Gastrocnemius medialis (tissue), 4 donors: ENCODE measurements at regions not wholly inside any gene's neighbourhood (a gene's known extent, or its start where the extent isn't known, plus 50 kb on each side); places are given as distances from the start of the nearest gene placed in this dataset.

Source experiments
- ATAC-seq, 2 donors: fragments of 150-250 bp; one replicate each; pipeline ENCODE4 v1.9.1; 2016
- DNase-seq, 2 donors: peaks; one replicate each; pipeline ENCODE4 v3.0.0-alpha.2; 2019
- H3K27ac ChIP-seq, 4 donors: fragments of 200-600 bp; sonication (generic); 1 replicate in 1 of 4; 2 replicates in 3 of 4; pipeline ENCODE4 v1.5.1; 2016 to 2018; ENCODE audit warnings: mild to moderate bottlenecking in 2 of 4, moderate library complexity in 1 of 4
- H3K27me3 ChIP-seq, 3 donors: fragments of 200-600 bp; sonication (generic) in 2 of 3; 1 replicate in 1 of 3; 2 replicates in 2 of 3; pipeline versions ENCODE4 v1.5.1 to v1.6.0; 2016 to 2019; ENCODE audit warnings: mild to moderate bottlenecking in 1 of 3, moderate library complexity in 1 of 3
- H3K36me3 ChIP-seq, 2 donors: fragments of 200-600 bp; sonication (generic) in 1 of 2; one replicate each; pipeline ENCODE4 v1.5.1; 2017 to 2018
- H3K4me1 ChIP-seq, 2 donors: fragments of 200-600 bp; sonication (generic) in 1 of 2; one replicate each; pipeline ENCODE4 v1.5.1; 2016 to 2017; ENCODE audit warnings: mild to moderate bottlenecking in 2 of 2
- H3K4me3 ChIP-seq, 4 donors: fragments of 200-600 bp; sonication (generic) in 3 of 4; 1 replicate in 1 of 4; 2 replicates in 3 of 4; pipeline ENCODE4 v1.5.1; 2016 to 2019; ENCODE audit warnings: mild to moderate bottlenecking in 2 of 4
- H3K9me3 ChIP-seq, 3 donors: fragments of 200-600 bp; sonication (generic) in 2 of 3; 1 replicate in 1 of 3; 2 replicates in 2 of 3; pipeline ENCODE4 v1.5.1; 2016 to 2019
- CTCF ChIP-seq, 5 experiments: fragments of 450-650 bp in 3 of 5; fragments of 200-600 bp in 2 of 5; sonication (generic) in 2 of 5; IDR thresholded peaks in 4 of 5; conservative IDR thresholded peaks in 1 of 5; 1 replicate in 4 of 5; 2 replicates in 1 of 5; pipeline ENCODE4 v1.5.1; 2016 to 2019; ENCODE audit warnings: antibody characterized with exemption in 5 of 5, mild to moderate bottlenecking in 3 of 5, moderate library complexity in 3 of 5
- POLR2A ChIP-seq, 2 donors: fragments of 450-650 bp; IDR thresholded peaks; one replicate each; pipeline ENCODE4 v1.6.1; 2017; ENCODE audit warnings: antibody characterized with exemption in 2 of 2, mild to moderate bottlenecking in 2 of 2, moderate library complexity in 2 of 2
- in situ Hi-C, 4 donors: fragments of 200-750 bp; cut with MboI; loops; one replicate each; pipeline versions ENCODE4 v1.15.0 to v1.8.0; 2017; ENCODE audit warnings: low sequenced_read_pairs in 4 of 4
- intact Hi-C: fragments of 100-400 bp; cut with DNase I; formaldehyde crosslinking; loops from one replicate; pipeline ENCODE4 v1.15.1; 2023; ENCODE audit warnings: low total_unique reads

- ATAC-seq = no peak
- in situ Hi-C loops = no loop called here
These were observed 446.5 kb upstream of the NRP1 start for GRCh38 chr10:33780961-33781360.

GRCh38 chr10:33777223-33777622 is 442.8 kb upstream of the NRP1 start:
- in situ Hi-C loops = no loop called here
- DNase-seq (no peak), ATAC-seq (no peak)
- peaks cover 0 to 3% of the 10 kb centered on the region in 2 donors for H3K4me1 ChIP-seq
- intact Hi-C loops = no loop called here
- H3K9me3 ChIP-seq = no peaks in the 10 kb centered on the region
- H3K36me3 ChIP-seq = no peaks in the 10 kb centered on the region
- H3K4me3 ChIP-seq = no peak overlapping the region
- TF ChIP-seq CTCF (IDR thresholded peaks at IDR 0.05 in 4 of 5, conservative IDR thresholded peaks at IDR 0.05 in 1 of 5) (no peak), POLR2A (IDR thresholded peaks at IDR 0.05) (no peak)
- H3K27ac ChIP-seq = no peak overlapping the region
- no peaks in the 10 kb centered on the region for H3K27me3 ChIP-seq

More at GRCh38 chr10:33780961-33781360, 446.5 kb upstream of the NRP1 start:
- peaks cover 0 to 3% of the 10 kb centered on the region in 2 donors for H3K4me1 ChIP-seq
- intact Hi-C loops = no loop called here
- H3K36me3 ChIP-seq = no peaks in the 10 kb centered on the region
- no peak for DNase-seq
- no peak for TF ChIP-seq CTCF (IDR thresholded peaks at IDR 0.05 in 4 of 5, conservative IDR thresholded peaks at IDR 0.05 in 1 of 5)
- no peak for TF ChIP-seq POLR2A (IDR thresholded peaks at IDR 0.05)
- no peak overlapping the region for H3K4me3 ChIP-seq
- H3K27ac ChIP-seq = no peak overlapping the region
- H3K9me3 ChIP-seq = no peaks in the 10 kb centered on the region
- no peaks in the 10 kb centered on the region for H3K27me3 ChIP-seq

DNA sequence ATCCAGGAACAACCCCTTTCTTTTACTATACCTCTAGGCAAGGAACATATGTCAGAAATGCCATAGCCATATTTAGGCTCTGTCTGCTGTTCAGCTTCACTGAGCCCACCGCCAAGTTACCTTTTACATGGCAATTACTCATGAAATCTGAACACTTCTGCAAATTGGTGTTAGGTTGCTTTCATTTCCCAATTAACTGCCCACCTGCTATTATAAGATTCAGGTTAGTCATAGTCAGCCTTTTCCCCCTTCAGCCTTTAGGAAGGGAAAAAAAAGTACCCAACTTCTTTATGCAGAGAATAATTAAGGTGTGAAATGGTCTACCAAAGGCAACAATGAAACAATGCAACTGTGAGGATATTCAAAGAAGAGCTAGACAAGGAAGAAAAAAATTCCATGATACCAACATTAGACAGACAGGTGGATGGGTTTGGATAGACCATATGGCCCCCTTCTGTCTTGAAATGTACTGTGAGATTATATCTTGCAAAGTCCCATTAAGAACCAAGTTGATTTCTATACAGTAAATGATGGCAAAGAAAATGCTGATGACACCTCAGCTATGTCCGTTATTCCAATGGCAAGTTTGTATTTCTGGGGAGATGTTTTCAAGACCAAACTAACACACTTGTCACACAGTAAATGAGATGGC is 442.1 kb upstream of the NRP1 start:
- H3K9me3 ChIP-seq = no peaks in the 10 kb centered on the region
- no peak overlapping the region for H3K4me3 ChIP-seq
- peaks cover 0 to 3% of the 10 kb centered on the region in 2 donors for H3K4me1 ChIP-seq
- no peak overlapping the region for H3K27ac ChIP-seq
- DNase-seq = no peak
- no peak for ATAC-seq
- no peaks in the 10 kb centered on the region for H3K27me3 ChIP-seq
- intact Hi-C loops = no loop called here
- H3K36me3 ChIP-seq = no peaks in the 10 kb centered on the region
- no peak for TF ChIP-seq CTCF (IDR thresholded peaks at IDR 0.05 in 4 of 5, conservative IDR thresholded peaks at IDR 0.05 in 1 of 5)
- TF ChIP-seq POLR2A (IDR thresholded peaks at IDR 0.05) = no peak
- in situ Hi-C loops = no loop called here

DNA sequence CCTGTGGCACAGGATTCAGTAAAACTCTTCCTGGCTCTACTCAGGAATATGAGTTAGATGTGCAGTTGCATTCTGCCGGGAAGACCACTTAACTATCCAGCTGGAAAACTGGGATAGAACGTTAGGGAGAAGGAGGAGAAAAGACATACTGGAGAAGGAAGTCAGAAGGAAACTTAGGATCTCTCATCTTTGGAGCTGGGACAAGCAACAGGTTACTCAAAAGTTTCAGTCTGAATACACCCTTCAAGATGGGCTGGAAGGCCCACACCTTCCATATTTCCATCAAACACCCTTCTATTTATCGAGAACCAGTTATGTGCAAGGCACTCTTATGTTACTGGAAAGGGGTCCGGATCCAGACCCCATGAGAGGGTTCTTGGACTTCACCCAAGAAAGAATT is 440.4 kb upstream of the NRP1 start:
- Histone ChIP-seq H3K9me3 (no peaks in the 10 kb centered on the region), H3K36me3 (no peaks in the 10 kb centered on the region), H3K27ac (no peak overlapping the region), H3K27me3 (no peaks in the 10 kb centered on the region), H3K4me3 (no peak overlapping the region), H3K4me1 (no peaks in the 10 kb centered on the region)
- no peak for DNase-seq
- in situ Hi-C loops (no loop called here), intact Hi-C loops (no loop called here)
- no peak for TF ChIP-seq POLR2A (IDR thresholded peaks at IDR 0.05)
- TF ChIP-seq CTCF (IDR thresholded peaks at IDR 0.05 in 4 of 5, conservative IDR thresholded peaks at IDR 0.05 in 1 of 5) = no peak
- ATAC-seq = no peak
